GM12892 (cell line): ENCODE measurements at regions not wholly inside any gene's neighbourhood (a gene's known extent, or its start where the extent isn't known, plus 50 kb on each side); places are given as distances from the start of the nearest gene placed in this dataset.

Experiments used
- POLR2A ChIP-seq: IDR thresholded peaks from 2 replicates; pipeline ENCODE4 v1.6.1; 2011; ENCODE audit warnings: low read depth, low read length, control low read depth
- POLR2AphosphoS5 ChIP-seq: IDR thresholded peaks from 2 replicates; pipeline ENCODE4 v1.6.1; 2011; ENCODE audit warnings: low read depth, low read length, control low read depth
- TAF1 ChIP-seq: IDR thresholded peaks from 2 replicates; pipeline ENCODE4 v1.6.1; 2011; ENCODE audit warnings: low read depth, mild to moderate bottlenecking, control low read depth, low read length, borderline replicate concordance

DNA sequence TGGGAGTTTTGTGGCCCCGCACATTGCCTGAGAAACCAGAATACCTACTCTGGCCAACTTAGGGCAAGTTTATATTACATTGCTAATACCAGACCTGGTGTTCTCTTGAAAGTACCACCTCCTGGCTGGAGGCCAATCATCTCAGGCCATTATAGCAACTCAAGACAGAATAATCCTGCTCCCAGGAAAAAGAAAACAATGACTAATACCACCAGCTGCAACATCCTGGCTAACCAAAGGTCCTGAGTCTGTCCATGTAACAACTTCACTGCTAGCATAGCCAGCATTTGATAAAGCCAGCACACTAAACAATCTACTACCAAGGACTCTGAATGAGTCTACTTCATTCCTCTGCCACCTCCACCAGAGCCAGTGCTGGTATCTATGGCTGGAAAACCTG, 1298.7 kb upstream of the CNTN5 start:
- TF ChIP-seq POLR2AphosphoS5, result no peak
- TF ChIP-seq TAF1, result no peak
- no peak for TF ChIP-seq POLR2A
